SK-N-SH treated with all-trans-retinoic acid at 6 μM for 48 hours (cell line): ENCODE measurements at regions not wholly inside any gene's neighbourhood (a gene's known extent, or its start where the extent isn't known, plus 50 kb on each side); places are given as distances from the start of the nearest gene placed in this dataset.
A peak's percentile ranks its signal among the peaks of the same experiment; 100 is the strongest.

Source experiments
- ATAC-seq: fragments of 200-7000 bp; cut with Tn5 transposase; 3 replicates; pipeline ENCODE4 v1.9.1; 2020; ENCODE audit warnings: mild to moderate bottlenecking, moderate library complexity
- ARNTL ChIP-seq: fragments of 450-650 bp; formaldehyde crosslinking; IDR thresholded peaks from 2 replicates; pipeline ENCODE4 v1.5.0; 2020; ENCODE audit warnings: low read depth, mild to moderate bottlenecking, moderate library complexity, borderline replicate concordance
- CREB5 ChIP-seq: fragments of 250-450 bp; sonication (Bioruptor Pico); IDR thresholded peaks from 2 replicates; pipeline ENCODE4 v1.5.1; 2020; ENCODE audit warnings: low read depth, mild to moderate bottlenecking, moderate library complexity
- CSRNP3 ChIP-seq: fragments of 250-450 bp; sonication (Bioruptor Pico); IDR thresholded peaks from 2 replicates; pipeline ENCODE4 v1.5.1; 2021; ENCODE audit warnings: mild to moderate bottlenecking, moderate library complexity
- ISL1 ChIP-seq: fragments of 250-450 bp; sonication (Bioruptor Pico); IDR thresholded peaks from 2 replicates; pipeline ENCODE4 v2.1.2; 2022; ENCODE audit warnings: mild to moderate bottlenecking, moderate library complexity
- PATZ1 ChIP-seq: fragments of 250-450 bp; sonication (Bioruptor Pico); IDR thresholded peaks from 2 replicates; pipeline ENCODE4 v1.8.0; 2020; ENCODE audit warnings: mild to moderate bottlenecking, moderate library complexity, borderline replicate concordance
- POU6F1 ChIP-seq: fragments of 250-450 bp; sonication (Bioruptor Pico); IDR thresholded peaks from 2 replicates; pipeline ENCODE4 v1.8.0; 2021; ENCODE audit warnings: low read depth, mild to moderate bottlenecking, moderate library complexity, borderline replicate concordance
- SNAI2 ChIP-seq: fragments of 250-450 bp; sonication (Bioruptor Pico); IDR thresholded peaks from 2 replicates; pipeline ENCODE4 v1.5.0; 2020; ENCODE audit warnings: mild to moderate bottlenecking, moderate library complexity
- TOX ChIP-seq: fragments of 250-450 bp; sonication (Bioruptor Pico); IDR thresholded peaks from 2 replicates; pipeline ENCODE4 v1.8.0; 2021; ENCODE audit warnings: mild to moderate bottlenecking, moderate library complexity, borderline replicate concordance
- TSHZ2 ChIP-seq: fragments of 250-450 bp; sonication (Bioruptor Pico); IDR thresholded peaks from 2 replicates; pipeline ENCODE4 v1.5.0; 2020; ENCODE audit warnings: mild to moderate bottlenecking, moderate library complexity
- ZFP30 ChIP-seq: fragments of 450-650 bp; formaldehyde crosslinking; IDR thresholded peaks from 2 replicates; pipeline ENCODE4 v1.5.0; 2022; ENCODE audit warnings: mild to moderate bottlenecking, moderate library complexity
- ZNF70 ChIP-seq: fragments of 450-650 bp; formaldehyde crosslinking; IDR thresholded peaks from 2 replicates; pipeline ENCODE4 v1.5.0; 2020; ENCODE audit warnings: mild to moderate bottlenecking, moderate library complexity

- TF ChIP-seq TSHZ2 (CRISPR knock-in tag) (no peak), POU6F1 (CRISPR knock-in tag) (no peak), ARNTL (CRISPR knock-in tag) (no peak), CREB5 (CRISPR knock-in tag) (0 out of 2 replicates have a peak, but pooled peaks have one; percentile 29)
Measured at GRCh38 chr5:116766470-116766947, 191.9 kb upstream of the SEMA6A start (continued).

GRCh38 chr5:116765441-116765840, 190.8 kb upstream of the SEMA6A start:
- ATAC-seq, result no peak
- TF ChIP-seq ISL1 (CRISPR knock-in tag) (no peak), PATZ1 (CRISPR knock-in tag) (no peak), CREB5 (CRISPR knock-in tag) (no peak), TSHZ2 (CRISPR knock-in tag) (no peak), CSRNP3 (CRISPR knock-in tag) (no peak), TOX (CRISPR knock-in tag) (no peak), SNAI2 (CRISPR knock-in tag) (no peak), ZNF70 (no peak)

- no peak for ATAC-seq
- TF ChIP-seq ZFP30, result no peak
Measured at GRCh38 chr5:116764941-116765340, 190.3 kb upstream of the SEMA6A start.
